ENCODE measurements at regions not wholly inside any gene's neighbourhood (a gene's known extent, or its start where the extent isn't known, plus 50 kb on each side); places are given as distances from the start of the nearest gene placed in this dataset.

DNA sequence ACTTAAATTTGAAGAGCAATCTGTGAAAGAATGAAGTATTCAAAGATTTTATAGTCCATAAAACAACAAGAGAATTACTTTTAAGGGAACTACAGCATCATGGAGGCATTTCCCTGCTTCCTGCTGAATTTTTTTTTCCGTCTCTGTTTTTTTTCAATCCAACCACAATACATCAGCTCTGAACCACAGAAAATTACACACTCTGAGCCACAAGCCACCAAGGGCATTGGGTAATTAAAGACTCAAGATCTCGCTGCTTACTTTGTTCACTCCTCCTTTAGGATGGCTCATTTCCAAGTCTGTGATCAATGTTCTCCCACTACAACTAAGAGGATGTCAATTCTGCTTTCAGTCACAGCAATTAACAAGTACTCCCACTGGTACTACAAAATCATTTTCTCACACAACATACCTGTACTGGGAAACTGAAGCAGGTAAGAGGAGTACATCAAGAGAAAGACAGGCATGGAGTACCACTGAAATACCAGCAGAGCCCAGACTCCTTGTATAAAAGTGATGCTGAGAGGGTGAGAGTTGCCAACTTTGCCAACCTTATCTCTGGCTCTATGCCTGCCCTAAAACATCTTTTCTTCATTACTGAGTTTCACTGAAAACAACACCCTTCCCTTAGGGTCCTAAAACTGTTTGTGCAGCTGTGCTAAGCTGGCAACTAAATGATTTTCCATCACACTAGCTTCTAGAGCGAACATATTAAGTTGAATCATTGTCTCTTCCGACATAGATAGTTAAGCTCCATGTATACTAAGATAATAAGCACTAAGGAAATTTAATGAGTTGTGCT lies 105.8 kb upstream of the MAGEB18 start:
- no peak for DNase-seq

DNA sequence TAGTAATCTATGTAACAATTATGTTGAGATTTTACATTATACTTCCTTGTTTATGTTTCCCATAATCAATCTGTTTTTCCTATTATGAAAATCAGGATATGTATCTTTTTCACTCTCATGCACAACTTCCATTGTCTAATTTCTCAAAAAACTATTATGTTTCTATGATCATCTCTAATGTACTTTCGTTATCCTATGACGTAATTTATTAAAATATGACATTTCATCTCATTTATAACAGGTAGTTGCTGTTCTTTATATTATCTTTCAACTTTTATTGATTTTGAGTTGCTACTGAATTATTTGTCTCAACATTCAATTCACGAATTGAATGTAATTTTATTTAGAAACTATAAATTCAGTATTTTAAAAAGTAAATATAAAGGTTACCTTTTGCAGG lies 100.8 kb upstream of the MAGEB18 start:
- DNase-seq = no peak

DNA sequence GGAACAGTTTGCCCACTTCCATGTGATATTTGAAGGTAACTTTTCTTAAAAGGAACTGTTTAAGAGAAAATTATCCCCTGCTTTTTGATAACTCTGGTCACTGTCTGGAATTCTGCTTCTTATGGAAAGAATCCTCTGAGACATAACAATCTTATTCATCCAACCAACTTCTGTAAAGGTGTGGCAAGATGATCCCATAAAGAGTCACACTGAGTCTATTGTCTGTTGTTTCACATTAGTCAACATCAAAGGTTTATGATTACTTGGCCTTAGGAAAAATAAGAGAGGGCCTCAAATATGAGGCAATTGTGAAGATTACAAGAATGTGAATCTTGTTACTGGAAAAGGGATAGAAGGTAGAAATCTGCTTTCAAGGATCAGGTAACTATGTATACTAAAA lies 88.0 kb upstream of the MAGEB18 start:
- DNase-seq = no peak

GRCh38 chrX:26070882-26071281 lies 67.3 kb upstream of the MAGEB18 start:
- no peak for DNase-seq

- DNase-seq = no peak
These were observed 66.5 kb upstream of the MAGEB18 start for GRCh38 chrX:26071618-26072017.

GRCh38 chrX:26083093-26083492 lies 55.0 kb upstream of the MAGEB18 start:
- DNase-seq = no peak
